ENCODE measurements at regions not wholly inside any gene's neighbourhood (a gene's known extent, or its start where the extent isn't known, plus 50 kb on each side); places are given as distances from the start of the nearest gene placed in this dataset.
A peak's percentile ranks its signal among the peaks of the same experiment; 100 is the strongest.

GRCh38 chr1:81678779-81679178 is 122.0 kb upstream of the ADGRL2 start:
- TF ChIP-seq CTCF (conservative IDR thresholded peaks at IDR 0.05): no peak
- peak overlapping the region; percentile 77 for H3K27ac ChIP-seq

GRCh38 chr1:81672766-81673165 is 128.0 kb upstream of the ADGRL2 start:
- no peak for TF ChIP-seq CTCF (conservative IDR thresholded peaks at IDR 0.05)
- no peak overlapping the region for H3K27ac ChIP-seq

GRCh38 chr1:81671038-81671437 is 129.7 kb upstream of the ADGRL2 start:
- H3K27ac ChIP-seq: peak overlapping the region; percentile 18; the same call in 1 of the 2 replicates
- TF ChIP-seq CTCF (conservative IDR thresholded peaks at IDR 0.05): no peak

- no peak for TF ChIP-seq CTCF (conservative IDR thresholded peaks at IDR 0.05)
- H3K27ac ChIP-seq: peak overlapping the region; percentile 18; the same call in 1 of the 2 replicates
Observed at GRCh38 chr1:81670286-81670685, 130.4 kb upstream of the ADGRL2 start.

GRCh38 chr1:81666586-81666985 is 134.1 kb upstream of the ADGRL2 start:
- no peak for TF ChIP-seq CTCF (conservative IDR thresholded peaks at IDR 0.05)
- no peak overlapping the region for H3K27ac ChIP-seq

GRCh38 chr1:81664341-81664740 is 136.4 kb upstream of the ADGRL2 start:
- no peak for TF ChIP-seq CTCF (conservative IDR thresholded peaks at IDR 0.05)
- no peak overlapping the region for H3K27ac ChIP-seq

- no peak for TF ChIP-seq CTCF (conservative IDR thresholded peaks at IDR 0.05)
- H3K27ac ChIP-seq: no peak overlapping the region
Observed at GRCh38 chr1:81662913-81663526, 137.7 kb upstream of the ADGRL2 start.
